GM13976 (cell line): ENCODE measurements at regions not wholly inside any gene's neighbourhood (a gene's known extent, or its start where the extent isn't known, plus 50 kb on each side); places are given as distances from the start of the nearest gene placed in this dataset.

Experiments
- DNase-seq: peaks from one replicate; pipeline ENCODE4 v3.0.0; 2012; ENCODE audit warnings: low spot score
- in situ Hi-C: fragments of 300-500 bp; cut with MboI; formaldehyde crosslinking; loops from one replicate; pipeline ENCODE4 v1.12.0; 2022; ENCODE audit warnings: low sequenced_read_pairs, mixed read lengths, inconsistent platforms; ENCODE audit not compliant: unreplicated experiment
- TF ChIP-seq, protein P1 (sequence below): IDR thresholded peaks from 2 replicates; pipeline ENCODE4 v1.5.1; 2012; ENCODE audit warnings: borderline replicate concordance, mild to moderate bottlenecking; ENCODE audit not compliant: insufficient read depth; ENCODE audit errors: extremely low read depth, missing control alignments, control extremely low read depth

DNA sequence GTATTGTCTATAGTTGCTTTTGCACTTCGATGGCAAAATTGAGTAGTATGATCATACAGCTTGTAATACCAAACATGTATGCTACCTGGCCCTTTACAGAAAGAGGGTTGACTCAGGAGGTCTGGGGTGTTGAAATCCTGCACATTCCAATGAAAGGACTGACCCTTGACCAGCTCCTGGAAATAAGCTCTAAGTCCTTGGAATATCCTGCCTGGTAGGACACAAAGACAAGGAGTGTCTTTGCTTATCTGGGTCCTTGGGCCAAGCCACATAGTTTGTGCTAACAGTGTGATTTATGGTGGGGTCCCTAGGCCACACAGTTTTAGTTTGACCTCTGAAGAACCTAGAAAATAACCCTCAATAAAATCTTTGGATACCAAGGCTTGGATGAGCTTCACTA is 89.3 kb upstream of the FTMT start:
- in situ Hi-C loops = no loop called here
- TF ChIP-seq, protein P1, sequence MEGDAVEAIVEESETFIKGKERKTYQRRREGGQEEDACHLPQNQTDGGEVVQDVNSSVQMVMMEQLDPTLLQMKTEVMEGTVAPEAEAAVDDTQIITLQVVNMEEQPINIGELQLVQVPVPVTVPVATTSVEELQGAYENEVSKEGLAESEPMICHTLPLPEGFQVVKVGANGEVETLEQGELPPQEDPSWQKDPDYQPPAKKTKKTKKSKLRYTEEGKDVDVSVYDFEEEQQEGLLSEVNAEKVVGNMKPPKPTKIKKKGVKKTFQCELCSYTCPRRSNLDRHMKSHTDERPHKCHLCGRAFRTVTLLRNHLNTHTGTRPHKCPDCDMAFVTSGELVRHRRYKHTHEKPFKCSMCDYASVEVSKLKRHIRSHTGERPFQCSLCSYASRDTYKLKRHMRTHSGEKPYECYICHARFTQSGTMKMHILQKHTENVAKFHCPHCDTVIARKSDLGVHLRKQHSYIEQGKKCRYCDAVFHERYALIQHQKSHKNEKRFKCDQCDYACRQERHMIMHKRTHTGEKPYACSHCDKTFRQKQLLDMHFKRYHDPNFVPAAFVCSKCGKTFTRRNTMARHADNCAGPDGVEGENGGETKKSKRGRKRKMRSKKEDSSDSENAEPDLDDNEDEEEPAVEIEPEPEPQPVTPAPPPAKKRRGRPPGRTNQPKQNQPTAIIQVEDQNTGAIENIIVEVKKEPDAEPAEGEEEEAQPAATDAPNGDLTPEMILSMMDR = no peak
- DNase-seq = no peak

DNA sequence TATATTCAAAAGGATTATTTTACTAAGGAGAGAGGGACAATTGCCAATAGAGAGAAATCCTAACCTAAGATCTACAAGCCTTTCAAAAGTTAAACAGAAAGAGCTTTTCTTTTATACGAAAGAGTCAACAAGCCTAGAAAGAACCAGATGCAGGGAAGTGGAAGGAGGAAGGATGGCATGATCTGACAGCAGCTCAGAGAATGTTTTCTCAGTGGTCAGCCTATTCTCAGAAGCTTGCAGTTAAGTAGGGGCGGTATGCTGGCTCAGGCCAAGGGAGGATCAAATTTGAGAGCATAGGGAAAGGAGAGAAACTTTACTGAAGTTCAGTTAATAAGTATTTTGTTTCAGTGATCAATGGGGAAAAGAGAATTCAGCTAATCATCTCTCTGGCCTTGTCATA is 88.0 kb upstream of the FTMT start:
- in situ Hi-C loops = no loop called here
- TF ChIP-seq, protein P1 = no peak
- no peak for DNase-seq

DNA sequence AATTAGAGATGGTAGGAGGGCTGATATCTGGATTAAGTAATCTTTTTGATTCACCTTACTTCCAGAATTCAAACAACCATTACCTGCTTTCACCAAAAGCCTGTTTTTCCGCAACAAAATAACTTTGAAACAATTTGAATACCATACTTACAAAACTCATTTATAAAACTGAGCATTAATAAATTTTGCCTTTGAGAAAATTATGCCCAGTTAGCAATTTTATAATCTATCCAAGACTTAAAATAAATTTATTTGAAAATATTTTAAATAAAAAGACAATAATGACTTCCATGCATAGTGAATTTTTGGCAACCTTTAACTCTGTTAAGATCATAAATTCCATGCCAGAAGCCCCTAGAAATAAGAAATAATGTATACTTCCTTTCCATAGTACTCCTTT is 71.3 kb upstream of the FTMT start:
- TF ChIP-seq, protein P1 = no peak
- in situ Hi-C loops = no loop called here
- DNase-seq = no peak

DNA sequence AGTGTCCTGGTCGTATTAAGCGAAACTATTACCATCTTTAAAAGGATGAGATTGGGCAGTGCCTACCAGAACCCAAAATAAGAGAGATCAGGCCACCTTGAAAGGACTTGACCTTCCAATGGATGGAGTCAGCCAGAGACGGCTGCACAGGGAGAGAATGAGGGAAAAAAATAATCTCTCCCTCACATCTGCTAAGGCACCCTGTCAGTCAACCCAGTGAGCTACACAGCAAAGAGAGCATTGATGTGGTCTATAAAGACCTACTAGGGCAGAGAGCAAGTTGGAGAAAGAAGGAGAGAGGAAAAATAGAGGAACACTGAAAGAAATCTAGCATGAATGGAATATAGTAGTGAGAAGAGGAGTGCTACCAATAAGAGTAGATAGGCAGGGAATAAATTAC is 68.0 kb upstream of the FTMT start:
- in situ Hi-C loops = no loop called here
- no peak for DNase-seq
- TF ChIP-seq, protein P1 = no peak

DNA sequence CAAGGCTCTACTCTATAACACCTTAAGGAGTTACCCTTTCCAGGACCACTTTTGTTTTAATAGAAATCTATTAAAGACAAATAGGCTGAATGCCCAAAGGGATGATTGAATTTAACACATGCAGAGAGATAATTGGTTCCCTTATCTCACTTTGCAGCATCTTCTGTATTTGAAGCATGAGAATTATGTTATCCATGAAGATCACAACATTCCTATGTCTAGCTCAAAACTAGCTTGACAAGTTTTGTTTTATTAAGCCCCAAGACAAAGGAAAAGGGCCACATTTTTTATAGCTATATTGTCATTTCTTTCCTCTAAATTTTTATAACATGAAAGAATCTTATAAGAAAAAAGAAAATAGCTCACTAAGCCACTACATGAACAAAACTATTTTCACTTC is 57.9 kb upstream of the FTMT start:
- in situ Hi-C loops = no loop called here
- DNase-seq = no peak
- TF ChIP-seq, protein P1 = no peak

DNA sequence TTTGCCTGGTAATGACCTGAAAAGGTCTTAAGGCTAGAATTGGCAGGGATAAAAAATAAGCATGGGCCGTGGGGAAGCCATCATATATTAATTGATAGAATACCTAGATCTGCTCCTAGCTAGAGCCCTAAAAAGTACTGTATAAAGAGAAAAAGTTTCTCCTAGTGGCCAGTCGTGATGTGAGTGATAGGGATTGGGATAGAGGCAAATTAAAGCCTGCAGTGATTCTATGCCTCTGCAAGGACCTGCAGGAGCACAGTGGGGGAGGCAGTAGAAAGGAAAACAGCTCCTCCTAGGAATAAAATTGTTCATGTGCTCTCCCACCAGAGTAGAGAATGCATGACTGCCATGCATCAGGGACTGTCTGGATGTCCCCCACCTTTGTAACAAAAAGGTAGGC is 56.2 kb upstream of the FTMT start:
- TF ChIP-seq, protein P1 = no peak
- in situ Hi-C loops = no loop called here

More for the DNA sequence above, 56.2 kb upstream of the FTMT start:
- no peak for DNase-seq
